Esophagus muscularis mucosa (tissue), 4 donors: ENCODE measurements at regions not wholly inside any gene's neighbourhood (a gene's known extent, or its start where the extent isn't known, plus 50 kb on each side); places are given as distances from the start of the nearest gene placed in this dataset.

Experiments used
- DNase-seq: peaks from one replicate; pipeline ENCODE4 v3.0.0-alpha.2; 2017; ENCODE audit errors: extremely low spot score
- H3K27ac ChIP-seq, 4 donors: fragments of 200-600 bp; sonication (generic); replicated peaks in 1 of 4; 1 replicate in 3 of 4; 2 replicates in 1 of 4; pipeline ENCODE4 v1.5.1; 2016 to 2019; ENCODE audit warnings: mild to moderate bottlenecking in 1 of 4
- H3K27me3 ChIP-seq, 4 donors: fragments of 200-600 bp; sonication (generic); one replicate each; pipeline versions ENCODE4 v1.5.1 to v1.6.0; 2016 to 2019
- H3K36me3 ChIP-seq, 4 donors: fragments of 200-600 bp; sonication (generic); one replicate each; pipeline ENCODE4 v1.5.1; 2016 to 2019
- H3K4me1 ChIP-seq, 4 donors: fragments of 200-600 bp; sonication (generic); one replicate each; pipeline ENCODE4 v1.5.1; 2016 to 2019
- H3K4me3 ChIP-seq, 4 donors: fragments of 200-600 bp; sonication (generic); 1 replicate in 2 of 4; 2 replicates in 2 of 4; pipeline ENCODE4 v1.5.1; 2016 to 2019; ENCODE audit warnings: mild to moderate bottlenecking in 4 of 4, moderate library complexity in 1 of 4
- H3K9me3 ChIP-seq, 4 donors: fragments of 200-600 bp; sonication (generic); 1 replicate in 3 of 4; 2 replicates in 1 of 4; pipeline ENCODE4 v1.5.1; 2016 to 2019
- EP300 ChIP-seq: sonication (generic); formaldehyde crosslinking; IDR thresholded peaks from one replicate; pipeline ENCODE4 v1.6.1; 2017; ENCODE audit warnings: antibody characterized with exemption
- POLR2A ChIP-seq: fragments of 450-650 bp; IDR thresholded peaks from one replicate; pipeline ENCODE4 v1.6.1; 2017; ENCODE audit warnings: antibody characterized with exemption, moderate library complexity, mild to moderate bottlenecking, low read depth
- POLR2AphosphoS5 ChIP-seq, 2 donors: sonication (generic); formaldehyde crosslinking; IDR thresholded peaks; one replicate each; pipeline ENCODE4 v1.6.1; 2017; ENCODE audit warnings: antibody characterized with exemption in 2 of 2
- WGBS: methylation state at CpG from one replicate; pipeline ENCODE4 v1.1.5; 2018; 5-methylcytosine and 5-hydroxymethylcytosine counted together
- intact Hi-C: fragments of 100-400 bp; cut with DNase I; formaldehyde crosslinking; loops from one replicate; pipeline ENCODE4 v1.15.1; 2023
- TF ChIP-seq, protein P1 (sequence below), 3 experiments: fragments of 200-600 bp in 2 of 3; fragments of 450-650 bp in 1 of 3; sonication (generic) in 2 of 3; IDR thresholded peaks; one replicate each; pipeline ENCODE4 v1.5.1; 2017 to 2019; ENCODE audit warnings: antibody characterized with exemption in 3 of 3, mild to moderate bottlenecking in 2 of 3, moderate library complexity in 1 of 3

DNA sequence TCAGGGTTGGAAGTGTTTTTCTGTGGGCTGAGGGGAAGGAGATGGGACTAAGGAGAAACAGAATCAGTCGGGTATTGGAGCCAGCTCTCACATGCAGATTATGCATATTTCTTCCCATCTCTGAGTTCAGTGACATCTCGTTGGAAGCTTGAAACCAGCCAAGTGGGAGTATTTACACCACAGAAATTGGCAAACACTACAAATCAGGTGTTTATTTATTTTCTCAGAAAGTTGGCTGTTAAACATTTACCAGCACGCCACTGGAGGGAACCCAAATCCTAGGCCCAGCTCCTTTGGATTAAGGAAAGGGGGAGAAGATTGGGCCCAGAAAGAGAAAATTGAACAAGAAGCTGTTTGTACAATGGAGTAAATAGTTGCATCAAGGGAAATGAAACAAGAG is 72.1 kb upstream of the PITX1 start:
- WGBS: 87% methylated on average over 3 of the region's 3 CpGs
- DNase-seq: no peak
- Histone ChIP-seq H3K9me3 (no peaks in the 10 kb centered on the region), H3K27ac (no peak overlapping the region), H3K4me1 (no peaks in the 10 kb centered on the region), H3K4me3 (no peak overlapping the region), H3K27me3 (peaks cover 0 to 8% (median 0%) of the 10 kb centered on the region in 4 donors), H3K36me3 (no peaks in the 10 kb centered on the region)
- TF ChIP-seq EP300 (no peak), POLR2AphosphoS5 (IDR thresholded peaks at IDR 0.05) (no peak), POLR2A (no peak)
- TF ChIP-seq, protein P1, sequence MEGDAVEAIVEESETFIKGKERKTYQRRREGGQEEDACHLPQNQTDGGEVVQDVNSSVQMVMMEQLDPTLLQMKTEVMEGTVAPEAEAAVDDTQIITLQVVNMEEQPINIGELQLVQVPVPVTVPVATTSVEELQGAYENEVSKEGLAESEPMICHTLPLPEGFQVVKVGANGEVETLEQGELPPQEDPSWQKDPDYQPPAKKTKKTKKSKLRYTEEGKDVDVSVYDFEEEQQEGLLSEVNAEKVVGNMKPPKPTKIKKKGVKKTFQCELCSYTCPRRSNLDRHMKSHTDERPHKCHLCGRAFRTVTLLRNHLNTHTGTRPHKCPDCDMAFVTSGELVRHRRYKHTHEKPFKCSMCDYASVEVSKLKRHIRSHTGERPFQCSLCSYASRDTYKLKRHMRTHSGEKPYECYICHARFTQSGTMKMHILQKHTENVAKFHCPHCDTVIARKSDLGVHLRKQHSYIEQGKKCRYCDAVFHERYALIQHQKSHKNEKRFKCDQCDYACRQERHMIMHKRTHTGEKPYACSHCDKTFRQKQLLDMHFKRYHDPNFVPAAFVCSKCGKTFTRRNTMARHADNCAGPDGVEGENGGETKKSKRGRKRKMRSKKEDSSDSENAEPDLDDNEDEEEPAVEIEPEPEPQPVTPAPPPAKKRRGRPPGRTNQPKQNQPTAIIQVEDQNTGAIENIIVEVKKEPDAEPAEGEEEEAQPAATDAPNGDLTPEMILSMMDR (IDR thresholded peaks at IDR 0.05): no peak
- intact Hi-C loops: no loop called here

DNA sequence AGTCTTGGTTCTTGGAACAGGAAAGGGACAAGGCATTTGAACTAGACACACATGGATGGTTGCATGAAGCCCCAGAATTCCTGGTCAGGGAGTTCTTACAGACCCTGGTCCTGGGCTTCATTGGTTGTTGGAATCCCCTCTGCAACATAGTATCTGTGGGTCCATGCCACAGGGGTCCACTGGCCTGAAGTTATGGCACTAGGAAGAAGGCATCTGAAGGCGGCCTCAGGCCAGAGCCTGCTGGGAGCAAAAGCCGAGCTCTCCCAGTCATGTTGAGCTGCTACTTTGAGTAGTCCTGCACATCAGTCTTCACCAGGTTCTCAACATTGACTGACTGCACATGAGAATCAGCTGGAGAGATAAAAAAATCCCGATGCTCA is 71.1 kb upstream of the PITX1 start:
- no peak for DNase-seq
- Histone ChIP-seq H3K27ac (no peak overlapping the region), H3K27me3 (peaks cover 0 to 8% (median 0%) of the 10 kb centered on the region in 4 donors), H3K4me3 (no peak overlapping the region), H3K4me1 (no peaks in the 10 kb centered on the region), H3K9me3 (no peaks in the 10 kb centered on the region), H3K36me3 (no peaks in the 10 kb centered on the region)
- no peak for TF ChIP-seq EP300
- TF ChIP-seq POLR2A: no peak
- TF ChIP-seq POLR2AphosphoS5 (IDR thresholded peaks at IDR 0.05): no peak
- TF ChIP-seq, protein P1 (IDR thresholded peaks at IDR 0.05): no peak
- intact Hi-C loops: no loop called here
- WGBS: 100% methylated on average over 1 of the region's 3 CpGs

DNA sequence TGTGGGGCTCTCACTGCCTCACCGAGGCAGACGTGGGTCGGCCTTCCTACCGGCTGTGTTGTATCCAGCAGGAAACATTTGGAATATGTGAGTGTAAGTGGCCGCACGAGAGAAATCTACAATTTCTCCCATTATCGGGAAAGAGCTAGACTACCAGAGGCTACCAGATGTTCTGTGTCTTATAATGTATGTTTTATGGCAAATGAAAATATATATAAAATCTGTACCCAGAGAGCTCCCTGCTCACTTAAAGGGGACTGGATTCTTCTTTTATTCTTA is 69.5 kb upstream of the PITX1 start:
- no peaks in the 10 kb centered on the region for H3K9me3 ChIP-seq
- DNase-seq: no peak
- H3K4me3 ChIP-seq: no peak overlapping the region
- no peaks in the 10 kb centered on the region for H3K36me3 ChIP-seq
- intact Hi-C loops: no loop called here
- TF ChIP-seq POLR2AphosphoS5 (IDR thresholded peaks at IDR 0.05): no peak
- TF ChIP-seq EP300: no peak
- no peak for TF ChIP-seq POLR2A
- TF ChIP-seq, protein P1 (IDR thresholded peaks at IDR 0.05): no peak
- WGBS: 81% methylated on average over 7 of the region's 7 CpGs
- no peak overlapping the region for H3K27ac ChIP-seq
- H3K27me3 ChIP-seq: peaks cover 0 to 8% (median 0%) of the 10 kb centered on the region in 4 donors
- no peaks in the 10 kb centered on the region for H3K4me1 ChIP-seq

DNA sequence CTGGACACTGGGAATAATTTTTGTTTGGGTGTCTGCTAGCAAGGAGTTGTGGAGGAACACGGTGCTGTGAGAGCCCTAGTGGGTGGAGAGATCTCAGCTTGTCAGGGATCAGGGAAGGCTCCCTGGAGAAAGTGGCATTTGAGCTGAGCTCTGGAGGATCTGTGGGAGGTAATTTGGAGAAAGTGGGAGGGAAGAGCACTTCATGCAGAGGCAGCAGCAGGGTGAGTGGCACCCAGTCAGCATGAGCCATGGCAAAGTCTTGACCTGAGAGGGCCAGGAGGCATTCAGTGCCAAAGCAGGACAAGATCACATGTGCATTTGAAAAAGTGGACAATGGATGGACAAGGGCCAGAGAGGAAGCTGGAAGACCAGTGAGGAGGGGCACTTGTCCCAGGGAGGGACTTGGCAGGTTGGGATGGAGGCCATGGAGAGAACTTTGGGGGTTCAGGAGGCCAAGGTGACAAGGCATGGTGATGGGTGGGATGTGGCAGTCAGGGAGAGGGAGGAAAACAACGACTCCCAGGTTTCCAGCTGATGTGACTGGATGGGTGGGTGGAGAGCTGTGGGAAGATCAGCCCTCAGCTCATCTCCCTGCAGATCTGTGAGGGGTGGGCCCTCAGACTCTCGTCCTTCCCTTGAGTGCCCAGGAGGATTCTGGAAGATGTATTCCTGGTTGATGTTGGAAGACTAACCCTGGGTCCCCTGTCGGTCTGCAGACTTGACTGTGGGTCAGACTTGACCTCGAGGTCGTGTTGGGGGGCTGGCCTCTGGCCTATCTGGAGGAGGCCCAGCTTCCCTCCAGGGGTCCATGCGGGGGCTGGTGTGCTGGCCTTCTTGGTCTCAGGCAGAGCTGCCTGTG is 68.9 kb upstream of the PITX1 start:
- no peak for DNase-seq
- Histone ChIP-seq H3K27ac (no peak overlapping the region), H3K36me3 (no peaks in the 10 kb centered on the region), H3K4me3 (no peak overlapping the region), H3K4me1 (no peaks in the 10 kb centered on the region), H3K27me3 (peaks cover 0 to 8% (median 0%) of the 10 kb centered on the region in 4 donors), H3K9me3 (no peaks in the 10 kb centered on the region)
- 76% methylated on average over 5 of the region's 7 CpGs for WGBS
- TF ChIP-seq EP300: no peak
- no peak for TF ChIP-seq POLR2A
- TF ChIP-seq, protein P1 (IDR thresholded peaks at IDR 0.05): no peak
- no peak for TF ChIP-seq POLR2AphosphoS5 (IDR thresholded peaks at IDR 0.05)
- intact Hi-C loops: no loop called here

DNA sequence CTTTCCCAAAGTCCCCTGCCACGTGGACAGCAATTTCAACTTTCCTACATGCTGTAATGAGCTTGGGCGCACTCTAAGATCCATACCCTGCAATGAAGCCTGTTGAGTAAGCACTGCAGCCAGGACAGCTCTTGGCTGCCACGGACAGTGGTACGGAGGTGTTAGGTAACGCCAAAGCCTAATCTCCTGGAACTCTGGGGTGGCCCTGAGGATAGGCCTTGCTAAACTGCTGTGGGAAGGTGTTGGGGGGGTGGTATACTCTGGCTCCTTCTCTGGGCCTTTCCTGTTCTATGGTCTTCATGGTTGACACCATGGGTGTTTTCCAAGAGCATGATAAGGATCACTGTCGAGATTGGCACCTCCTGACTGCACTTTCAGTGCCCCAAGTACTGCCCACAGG is 66.4 kb upstream of the PITX1 start:
- no peak for DNase-seq
- Histone ChIP-seq H3K9me3 (no peaks in the 10 kb centered on the region), H3K4me1 (no peaks in the 10 kb centered on the region), H3K4me3 (no peak overlapping the region), H3K36me3 (no peaks in the 10 kb centered on the region), H3K27me3 (peaks cover 0 to 8% (median 0%) of the 10 kb centered on the region in 4 donors), H3K27ac (no peak overlapping the region)
- intact Hi-C loops: no loop called here
- WGBS: 92% methylated on average over 5 of the region's 6 CpGs
- no peak for TF ChIP-seq POLR2A
- TF ChIP-seq EP300: no peak
- TF ChIP-seq POLR2AphosphoS5 (IDR thresholded peaks at IDR 0.05): no peak
- TF ChIP-seq, protein P1 (IDR thresholded peaks at IDR 0.05): no peak
